SH-SY5Y (cell line): ENCODE measurements at regions not wholly inside any gene's neighbourhood (a gene's known extent, or its start where the extent isn't known, plus 50 kb on each side); places are given as distances from the start of the nearest gene placed in this dataset.

Source experiments
- GATA2 ChIP-seq: IDR thresholded peaks from 2 replicates; pipeline ENCODE4 v1.6.1; 2011; ENCODE audit warnings: mild to moderate bottlenecking, low read depth, low read length
- GATA3 ChIP-seq: IDR thresholded peaks from 2 replicates; pipeline ENCODE4 v1.6.1; 2011; ENCODE audit warnings: low read depth, mild to moderate bottlenecking, low read length, moderate library complexity

DNA sequence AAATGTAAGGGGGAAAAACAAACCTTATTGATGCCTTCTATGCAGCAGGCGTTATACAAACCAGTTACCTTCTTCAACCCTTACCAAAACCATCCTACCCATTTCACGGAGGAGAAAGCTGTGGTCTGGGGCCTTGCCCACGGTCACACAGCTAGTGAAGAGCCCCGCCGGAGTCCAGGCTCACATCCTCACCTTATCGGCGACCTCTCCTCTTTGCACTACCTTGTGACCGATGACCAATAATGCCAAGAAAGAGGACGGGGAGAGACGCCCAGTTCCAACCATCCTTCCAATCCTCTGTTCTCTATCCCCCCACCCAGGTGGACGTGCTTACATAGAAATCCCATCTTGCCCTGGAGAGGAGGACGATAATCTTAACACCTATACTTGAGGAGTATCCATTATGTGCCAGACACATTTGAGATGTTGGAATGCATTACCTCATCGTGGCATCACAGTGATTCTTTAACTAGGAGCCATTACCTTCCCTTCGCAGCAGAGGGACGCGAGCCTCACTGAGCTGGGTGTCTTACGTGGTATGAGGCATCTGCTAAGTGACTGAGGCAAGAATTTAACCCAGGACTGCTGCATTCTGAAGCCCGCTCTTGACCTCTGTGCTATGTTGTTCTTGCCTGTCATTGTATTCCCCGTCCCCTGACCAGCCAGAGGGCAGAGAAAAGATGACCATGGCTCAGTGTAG lies 253.7 kb upstream of the B3GAT1 start:
- TF ChIP-seq GATA2 (no peak), GATA3 (no peak)
